ENCODE measurements at regions not wholly inside any gene's neighbourhood (a gene's known extent, or its start where the extent isn't known, plus 50 kb on each side); places are given as distances from the start of the nearest gene placed in this dataset.

DNA sequence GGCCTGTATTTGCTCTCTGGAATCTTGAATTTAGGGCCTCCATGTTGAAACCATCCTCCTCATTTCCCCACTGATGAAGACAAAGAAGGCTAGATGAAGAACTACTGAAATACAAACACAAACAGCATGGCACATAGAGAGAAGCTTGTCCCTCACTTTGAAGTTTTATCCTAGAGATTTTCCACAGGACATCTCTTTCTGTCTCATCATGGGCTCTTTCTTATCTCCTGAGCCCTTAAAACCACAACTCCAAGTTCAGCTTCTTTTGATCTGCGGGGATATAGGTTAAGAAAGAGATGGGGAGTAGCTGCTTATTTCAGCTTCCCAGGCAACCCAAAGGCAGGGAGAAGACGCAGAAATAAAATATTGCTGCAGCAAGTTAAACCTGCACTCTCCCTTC, 213.1 kb upstream of the LRIG1 start:
- TF ChIP-seq, protein P1, sequence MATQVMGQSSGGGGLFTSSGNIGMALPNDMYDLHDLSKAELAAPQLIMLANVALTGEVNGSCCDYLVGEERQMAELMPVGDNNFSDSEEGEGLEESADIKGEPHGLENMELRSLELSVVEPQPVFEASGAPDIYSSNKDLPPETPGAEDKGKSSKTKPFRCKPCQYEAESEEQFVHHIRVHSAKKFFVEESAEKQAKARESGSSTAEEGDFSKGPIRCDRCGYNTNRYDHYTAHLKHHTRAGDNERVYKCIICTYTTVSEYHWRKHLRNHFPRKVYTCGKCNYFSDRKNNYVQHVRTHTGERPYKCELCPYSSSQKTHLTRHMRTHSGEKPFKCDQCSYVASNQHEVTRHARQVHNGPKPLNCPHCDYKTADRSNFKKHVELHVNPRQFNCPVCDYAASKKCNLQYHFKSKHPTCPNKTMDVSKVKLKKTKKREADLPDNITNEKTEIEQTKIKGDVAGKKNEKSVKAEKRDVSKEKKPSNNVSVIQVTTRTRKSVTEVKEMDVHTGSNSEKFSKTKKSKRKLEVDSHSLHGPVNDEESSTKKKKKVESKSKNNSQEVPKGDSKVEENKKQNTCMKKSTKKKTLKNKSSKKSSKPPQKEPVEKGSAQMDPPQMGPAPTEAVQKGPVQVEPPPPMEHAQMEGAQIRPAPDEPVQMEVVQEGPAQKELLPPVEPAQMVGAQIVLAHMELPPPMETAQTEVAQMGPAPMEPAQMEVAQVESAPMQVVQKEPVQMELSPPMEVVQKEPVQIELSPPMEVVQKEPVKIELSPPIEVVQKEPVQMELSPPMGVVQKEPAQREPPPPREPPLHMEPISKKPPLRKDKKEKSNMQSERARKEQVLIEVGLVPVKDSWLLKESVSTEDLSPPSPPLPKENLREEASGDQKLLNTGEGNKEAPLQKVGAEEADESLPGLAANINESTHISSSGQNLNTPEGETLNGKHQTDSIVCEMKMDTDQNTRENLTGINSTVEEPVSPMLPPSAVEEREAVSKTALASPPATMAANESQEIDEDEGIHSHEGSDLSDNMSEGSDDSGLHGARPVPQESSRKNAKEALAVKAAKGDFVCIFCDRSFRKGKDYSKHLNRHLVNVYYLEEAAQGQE (IDR thresholded peaks at IDR 0.05; ENCODE audit: low read depth) = no peak
- TF ChIP-seq ZBTB7A (IDR thresholded peaks at IDR 0.05; ENCODE audit: low read depth) (no peak), RAD21 (IDR thresholded peaks at IDR 0.05; ENCODE audit: low read depth) (no peak), TAF1 (IDR thresholded peaks at IDR 0.05; ENCODE audit: low read depth) (no peak), NFIC (IDR thresholded peaks at IDR 0.05) (no peak)

DNA sequence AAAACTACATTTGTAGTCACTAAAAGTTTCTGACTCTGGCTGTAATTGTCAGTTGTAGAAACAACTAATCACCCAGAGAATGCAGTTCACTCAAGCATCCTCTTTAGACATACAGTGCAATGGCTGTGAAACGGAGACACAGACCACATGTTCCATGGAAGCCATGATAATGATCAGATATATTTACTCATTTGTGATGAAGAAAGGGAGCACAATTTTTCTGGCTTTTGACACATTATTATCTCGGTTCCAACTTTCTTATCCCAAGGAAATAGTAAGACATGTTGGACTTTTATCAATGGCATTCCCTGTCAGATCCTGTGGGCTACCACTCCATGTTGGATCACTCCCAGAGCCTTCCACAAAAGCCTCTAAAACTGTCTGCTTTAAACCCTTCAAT, 215.0 kb upstream of the LRIG1 start:
- TF ChIP-seq, protein P2, sequence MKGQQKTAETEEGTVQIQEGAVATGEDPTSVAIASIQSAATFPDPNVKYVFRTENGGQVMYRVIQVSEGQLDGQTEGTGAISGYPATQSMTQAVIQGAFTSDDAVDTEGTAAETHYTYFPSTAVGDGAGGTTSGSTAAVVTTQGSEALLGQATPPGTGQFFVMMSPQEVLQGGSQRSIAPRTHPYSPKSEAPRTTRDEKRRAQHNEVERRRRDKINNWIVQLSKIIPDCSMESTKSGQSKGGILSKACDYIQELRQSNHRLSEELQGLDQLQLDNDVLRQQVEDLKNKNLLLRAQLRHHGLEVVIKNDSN (IDR thresholded peaks at IDR 0.05) = no peak
- TF ChIP-seq EGR1 (IDR thresholded peaks at IDR 0.05) = no peak
- TF ChIP-seq EP300 (IDR thresholded peaks at IDR 0.05; ENCODE audit: borderline replicate concordance) = no peak
- TF ChIP-seq FOXM1 (IDR thresholded peaks at IDR 0.05; ENCODE audit: borderline replicate concordance, low read depth) = no peak
- TF ChIP-seq, protein P3, sequence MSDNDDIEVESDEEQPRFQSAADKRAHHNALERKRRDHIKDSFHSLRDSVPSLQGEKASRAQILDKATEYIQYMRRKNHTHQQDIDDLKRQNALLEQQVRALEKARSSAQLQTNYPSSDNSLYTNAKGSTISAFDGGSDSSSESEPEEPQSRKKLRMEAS (IDR thresholded peaks at IDR 0.05) = no peak
- TF ChIP-seq, protein P1 (IDR thresholded peaks at IDR 0.05; ENCODE audit: low read depth) = no peak
- no peak for TF ChIP-seq TEAD4 (IDR thresholded peaks at IDR 0.05)
- TF ChIP-seq CREB1 (IDR thresholded peaks at IDR 0.05; ENCODE audit: low read depth) = no peak
- no peak for TF ChIP-seq CEBPB (IDR thresholded peaks at IDR 0.05)

DNA sequence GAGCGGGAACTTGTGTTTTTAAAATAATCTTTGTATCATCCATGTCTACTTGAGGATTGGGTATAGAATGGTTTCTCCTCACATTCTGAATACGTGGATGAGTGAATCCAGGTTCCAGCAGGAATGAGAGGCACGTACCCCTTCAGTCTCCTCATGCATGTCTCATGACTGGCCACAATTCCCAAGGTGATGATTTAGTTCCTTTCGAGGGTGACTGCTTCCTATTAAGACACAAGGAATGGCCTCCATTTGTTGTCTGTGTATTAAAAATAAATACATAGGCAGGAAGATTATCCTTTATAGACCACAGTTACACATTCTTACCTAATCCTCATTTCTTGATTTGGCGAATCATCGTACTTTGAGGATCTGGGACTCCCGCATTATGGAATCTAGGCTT, 217.0 kb upstream of the LRIG1 start:
- TF ChIP-seq NFIC (IDR thresholded peaks at IDR 0.05) = no peak
- TF ChIP-seq RAD21 (IDR thresholded peaks at IDR 0.05; ENCODE audit: low read depth) = no peak
- TF ChIP-seq CREB1 (IDR thresholded peaks at IDR 0.05; ENCODE audit: low read depth) = no peak
- no peak for TF ChIP-seq YY1 (IDR thresholded peaks at IDR 0.05; ENCODE audit: low read depth)
- no peak for TF ChIP-seq ZBTB7A (IDR thresholded peaks at IDR 0.05; ENCODE audit: low read depth)
- no peak for TF ChIP-seq EP300 (IDR thresholded peaks at IDR 0.05; ENCODE audit: borderline replicate concordance)
- TF ChIP-seq TAF1 (IDR thresholded peaks at IDR 0.05; ENCODE audit: low read depth) = no peak
- no peak for TF ChIP-seq EGR1 (IDR thresholded peaks at IDR 0.05)
- TF ChIP-seq TCF12 (IDR thresholded peaks at IDR 0.05; ENCODE audit: low read depth) = no peak
- no peak for TF ChIP-seq CEBPB (IDR thresholded peaks at IDR 0.05)
- TF ChIP-seq TEAD4 (IDR thresholded peaks at IDR 0.05) = no peak
- TF ChIP-seq, protein P1 (IDR thresholded peaks at IDR 0.05; ENCODE audit: low read depth) = no peak
- no peak for TF ChIP-seq FOXM1 (IDR thresholded peaks at IDR 0.05; ENCODE audit: borderline replicate concordance, low read depth)
- TF ChIP-seq, protein P3 (IDR thresholded peaks at IDR 0.05) = no peak
- TF ChIP-seq, protein P2 (IDR thresholded peaks at IDR 0.05) = no peak

DNA sequence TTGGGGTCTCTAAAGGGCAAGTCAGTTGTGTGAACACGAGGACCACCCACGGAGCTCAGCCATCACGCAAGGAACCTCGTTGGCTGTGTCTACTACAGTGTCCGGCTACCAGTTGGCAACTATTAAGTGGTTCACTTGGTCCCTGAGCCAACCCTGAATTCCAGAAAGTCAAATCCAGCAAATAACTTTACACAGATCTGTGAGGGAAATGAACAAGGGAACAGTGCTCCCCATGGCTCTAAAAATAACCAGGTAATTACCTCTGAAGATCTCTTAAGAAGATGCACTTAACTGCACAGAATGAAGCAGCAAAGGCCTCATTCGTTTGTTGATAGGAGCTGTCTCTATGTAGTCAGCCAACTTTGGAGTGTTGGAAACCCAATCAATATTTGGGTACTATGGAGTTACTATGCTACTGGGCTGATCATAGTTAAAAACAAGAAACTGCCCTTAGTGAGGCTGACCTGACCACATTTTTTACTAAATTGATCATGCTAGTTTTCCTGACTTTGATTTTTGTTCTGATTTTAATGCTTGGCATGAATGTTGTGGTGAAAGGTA, 219.1 kb upstream of the LRIG1 start:
- TF ChIP-seq TEAD4 (IDR thresholded peaks at IDR 0.05) = no peak
- no peak for TF ChIP-seq EP300 (IDR thresholded peaks at IDR 0.05; ENCODE audit: borderline replicate concordance)
- TF ChIP-seq TCF12 (IDR thresholded peaks at IDR 0.05; ENCODE audit: low read depth) = no peak
- TF ChIP-seq FOXM1 (IDR thresholded peaks at IDR 0.05; ENCODE audit: borderline replicate concordance, low read depth) = no peak
- TF ChIP-seq, protein P2 (IDR thresholded peaks at IDR 0.05) = no peak
- no peak for TF ChIP-seq EGR1 (IDR thresholded peaks at IDR 0.05)
- TF ChIP-seq CREB1 (IDR thresholded peaks at IDR 0.05; ENCODE audit: low read depth) = no peak
- no peak for TF ChIP-seq RAD21 (IDR thresholded peaks at IDR 0.05; ENCODE audit: low read depth)
- TF ChIP-seq TAF1 (IDR thresholded peaks at IDR 0.05; ENCODE audit: low read depth) = no peak
- TF ChIP-seq, protein P1 (IDR thresholded peaks at IDR 0.05; ENCODE audit: low read depth) = no peak
- TF ChIP-seq NFIC (IDR thresholded peaks at IDR 0.05) = no peak
- no peak for TF ChIP-seq YY1 (IDR thresholded peaks at IDR 0.05; ENCODE audit: low read depth)
- no peak for TF ChIP-seq ZBTB7A (IDR thresholded peaks at IDR 0.05; ENCODE audit: low read depth)
- no peak for TF ChIP-seq CEBPB (IDR thresholded peaks at IDR 0.05)
- TF ChIP-seq, protein P3 (IDR thresholded peaks at IDR 0.05) = no peak

Data from Ishikawa (cell line).